ENCODE measurements at regions not wholly inside any gene's neighbourhood (a gene's known extent, or its start where the extent isn't known, plus 50 kb on each side); places are given as distances from the start of the nearest gene placed in this dataset.

DNA sequence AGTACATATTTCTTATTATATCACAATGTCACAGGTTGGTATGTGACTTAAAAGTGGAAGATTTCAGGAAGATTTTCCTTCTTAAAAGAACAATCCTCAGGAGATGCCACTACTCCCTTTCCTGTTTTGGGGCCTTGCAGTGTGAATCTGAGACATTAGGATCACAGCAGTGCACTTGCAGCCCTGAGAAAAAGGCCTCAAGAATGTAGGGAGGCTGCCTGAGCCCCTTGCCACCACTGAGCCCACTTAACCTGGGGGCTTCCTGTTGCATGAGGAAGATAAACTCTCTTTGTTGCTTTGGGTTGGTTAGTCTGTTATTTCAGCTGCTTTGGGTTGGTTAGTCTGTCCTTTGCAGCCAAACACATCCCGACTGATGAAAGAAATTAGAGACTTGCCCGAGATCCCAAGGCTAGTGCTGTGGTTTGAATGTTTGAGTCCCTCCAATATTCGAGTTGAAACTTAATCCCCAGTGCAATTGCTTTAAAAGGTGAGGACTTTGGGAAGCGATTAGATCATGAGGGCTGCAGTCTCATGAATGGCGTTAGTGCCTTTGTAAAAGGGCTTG lies 151.3 kb upstream of the SP4 start:
- no peak for TF ChIP-seq POLR2A (IDR thresholded peaks at IDR 0.05)
- TF ChIP-seq, protein P1, sequence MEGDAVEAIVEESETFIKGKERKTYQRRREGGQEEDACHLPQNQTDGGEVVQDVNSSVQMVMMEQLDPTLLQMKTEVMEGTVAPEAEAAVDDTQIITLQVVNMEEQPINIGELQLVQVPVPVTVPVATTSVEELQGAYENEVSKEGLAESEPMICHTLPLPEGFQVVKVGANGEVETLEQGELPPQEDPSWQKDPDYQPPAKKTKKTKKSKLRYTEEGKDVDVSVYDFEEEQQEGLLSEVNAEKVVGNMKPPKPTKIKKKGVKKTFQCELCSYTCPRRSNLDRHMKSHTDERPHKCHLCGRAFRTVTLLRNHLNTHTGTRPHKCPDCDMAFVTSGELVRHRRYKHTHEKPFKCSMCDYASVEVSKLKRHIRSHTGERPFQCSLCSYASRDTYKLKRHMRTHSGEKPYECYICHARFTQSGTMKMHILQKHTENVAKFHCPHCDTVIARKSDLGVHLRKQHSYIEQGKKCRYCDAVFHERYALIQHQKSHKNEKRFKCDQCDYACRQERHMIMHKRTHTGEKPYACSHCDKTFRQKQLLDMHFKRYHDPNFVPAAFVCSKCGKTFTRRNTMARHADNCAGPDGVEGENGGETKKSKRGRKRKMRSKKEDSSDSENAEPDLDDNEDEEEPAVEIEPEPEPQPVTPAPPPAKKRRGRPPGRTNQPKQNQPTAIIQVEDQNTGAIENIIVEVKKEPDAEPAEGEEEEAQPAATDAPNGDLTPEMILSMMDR (IDR thresholded peaks at IDR 0.05): no peak
- TF ChIP-seq POLR2AphosphoS5 (IDR thresholded peaks at IDR 0.05; ENCODE audit: insufficient read depth in 1 of 2, low read depth in 1 of 2): no peak
